MM.1S (cell line): ENCODE measurements at regions not wholly inside any gene's neighbourhood (a gene's known extent, or its start where the extent isn't known, plus 50 kb on each side); places are given as distances from the start of the nearest gene placed in this dataset.

Experiments
- DNase-seq: peaks from one replicate; pipeline ENCODE4 v3.0.0-alpha.2; 2015
- H2AFZ ChIP-seq: fragments of 300-600 bp; sonication (generic); 2 replicates; pipeline ENCODE4 v1.6.0; 2016; ENCODE audit warnings: antibody characterized with exemption, low read length
- H3F3A ChIP-seq: fragments of 300-600 bp; sonication (generic); 2 replicates; pipeline ENCODE4 v1.6.1; 2016; ENCODE audit warnings: mild to moderate bottlenecking, antibody characterized with exemption, low read length, moderate library complexity, mixed read lengths; ENCODE audit not compliant: insufficient read depth
- H3K27ac ChIP-seq: fragments of 300-600 bp; sonication (generic); 2 replicates; pipeline ENCODE4 v1.5.1; 2016; ENCODE audit warnings: mild to moderate bottlenecking, low read length
- H3K27me3 ChIP-seq: fragments of 300-600 bp; sonication (generic); replicated peaks from 2 replicates; pipeline ENCODE4 v1.6.0; 2016; ENCODE audit warnings: low read length; ENCODE audit not compliant: insufficient read depth
- H3K36me3 ChIP-seq: fragments of 300-600 bp; sonication (generic); replicated peaks from 2 replicates; pipeline ENCODE4 v1.6.1; 2016; ENCODE audit warnings: mild to moderate bottlenecking, low read length, mixed read lengths; ENCODE audit not compliant: insufficient read depth
- H3K4me1 ChIP-seq: fragments of 300-600 bp; sonication (generic); 2 replicates; pipeline ENCODE4 v1.6.1; 2016; ENCODE audit warnings: low read length, mixed read lengths
- H3K4me2 ChIP-seq: fragments of 300-600 bp; sonication (generic); 2 replicates; pipeline ENCODE4 v1.6.0; 2016; ENCODE audit warnings: low read depth, low read length
- H3K4me3 ChIP-seq: fragments of 300-600 bp; sonication (generic); 2 replicates; pipeline ENCODE4 v1.5.1; 2016; ENCODE audit warnings: low read length, mixed read lengths
- H3K79me2 ChIP-seq: fragments of 300-600 bp; sonication (generic); 2 replicates; pipeline ENCODE4 v1.6.1; 2016; ENCODE audit warnings: mixed run types, low read length, mixed read lengths
- H3K9ac ChIP-seq: fragments of 300-600 bp; sonication (generic); 2 replicates; pipeline ENCODE4 v1.6.1; 2016; ENCODE audit warnings: low read length, mixed read lengths
- H3K9me2 ChIP-seq: fragments of 300-600 bp; sonication (generic); replicated peaks from 2 replicates; pipeline ENCODE4 v1.6.1; 2016; ENCODE audit warnings: mild to moderate bottlenecking, low read length, mixed read lengths; ENCODE audit not compliant: insufficient read depth
- H3K9me3 ChIP-seq: fragments of 300-600 bp; sonication (generic); replicated peaks from 2 replicates; pipeline ENCODE4 v1.6.1; 2016; ENCODE audit warnings: mild to moderate bottlenecking, low read length, mixed read lengths; ENCODE audit not compliant: insufficient read depth
- H4K20me1 ChIP-seq: fragments of 300-600 bp; sonication (generic); 2 replicates; pipeline ENCODE4 v1.6.1; 2016; ENCODE audit warnings: mild to moderate bottlenecking, low read length, moderate library complexity, mixed read lengths; ENCODE audit not compliant: insufficient read depth
- EZH2 ChIP-seq: fragments of 300-600 bp; sonication (generic); optimal IDR thresholded peaks from 2 replicates; pipeline ENCODE3; 2017; ENCODE audit warnings: low read depth, mild to moderate bottlenecking, antibody characterized with exemption, low read length, mixed read lengths
- EZH2phosphoT487 ChIP-seq: fragments of 300-600 bp; sonication (generic); IDR thresholded peaks from 2 replicates; pipeline ENCODE4 v1.6.1; 2018; ENCODE audit warnings: antibody characterized with exemption, low read length
- TF ChIP-seq, protein P1 (sequence below): fragments of 300-600 bp; sonication (generic); IDR thresholded peaks from 2 replicates; pipeline ENCODE4 v1.5.1; 2016; ENCODE audit warnings: antibody characterized with exemption, low read length, mixed read lengths

DNA sequence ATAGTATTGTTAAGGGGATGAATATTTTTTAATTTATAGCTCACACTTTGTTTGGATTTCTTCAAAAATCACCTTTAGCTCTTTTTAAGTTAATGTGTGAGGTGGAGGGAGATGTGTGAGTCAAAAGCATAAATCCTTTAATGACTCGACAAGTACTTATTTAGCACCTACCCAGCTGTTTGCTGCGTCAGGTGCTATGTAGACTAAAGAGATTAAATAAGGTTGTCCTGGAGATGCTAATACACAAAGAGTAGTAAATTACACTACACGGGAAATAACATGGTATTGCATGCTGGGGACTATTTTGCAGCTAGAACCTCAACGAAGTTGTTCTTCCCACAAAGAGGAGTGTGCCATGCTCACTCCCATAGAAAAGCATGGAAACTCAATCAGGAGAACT, 583.3 kb upstream of the TENM4 start:
- TF ChIP-seq, protein P1, sequence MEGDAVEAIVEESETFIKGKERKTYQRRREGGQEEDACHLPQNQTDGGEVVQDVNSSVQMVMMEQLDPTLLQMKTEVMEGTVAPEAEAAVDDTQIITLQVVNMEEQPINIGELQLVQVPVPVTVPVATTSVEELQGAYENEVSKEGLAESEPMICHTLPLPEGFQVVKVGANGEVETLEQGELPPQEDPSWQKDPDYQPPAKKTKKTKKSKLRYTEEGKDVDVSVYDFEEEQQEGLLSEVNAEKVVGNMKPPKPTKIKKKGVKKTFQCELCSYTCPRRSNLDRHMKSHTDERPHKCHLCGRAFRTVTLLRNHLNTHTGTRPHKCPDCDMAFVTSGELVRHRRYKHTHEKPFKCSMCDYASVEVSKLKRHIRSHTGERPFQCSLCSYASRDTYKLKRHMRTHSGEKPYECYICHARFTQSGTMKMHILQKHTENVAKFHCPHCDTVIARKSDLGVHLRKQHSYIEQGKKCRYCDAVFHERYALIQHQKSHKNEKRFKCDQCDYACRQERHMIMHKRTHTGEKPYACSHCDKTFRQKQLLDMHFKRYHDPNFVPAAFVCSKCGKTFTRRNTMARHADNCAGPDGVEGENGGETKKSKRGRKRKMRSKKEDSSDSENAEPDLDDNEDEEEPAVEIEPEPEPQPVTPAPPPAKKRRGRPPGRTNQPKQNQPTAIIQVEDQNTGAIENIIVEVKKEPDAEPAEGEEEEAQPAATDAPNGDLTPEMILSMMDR: no peak
- no peak for TF ChIP-seq EZH2
- H3K27me3 ChIP-seq: no peaks in the 10 kb centered on the region
- no peak overlapping the region for H3K4me3 ChIP-seq
- H4K20me1 ChIP-seq: no peaks in the 10 kb centered on the region
- H3F3A ChIP-seq: no peaks in the 10 kb centered on the region
- no peak overlapping the region for H2AFZ ChIP-seq
- H3K27ac ChIP-seq: no peak overlapping the region
- DNase-seq: no peak
- no peaks in the 10 kb centered on the region for H3K79me2 ChIP-seq
- no peak overlapping the region for H3K9ac ChIP-seq
- no peaks in the 10 kb centered on the region for H3K36me3 ChIP-seq
- no peaks in the 10 kb centered on the region for H3K4me1 ChIP-seq
- H3K4me2 ChIP-seq: no peak overlapping the region
- no peaks in the 10 kb centered on the region for H3K9me2 ChIP-seq
- H3K9me3 ChIP-seq: no peaks in the 10 kb centered on the region

DNA sequence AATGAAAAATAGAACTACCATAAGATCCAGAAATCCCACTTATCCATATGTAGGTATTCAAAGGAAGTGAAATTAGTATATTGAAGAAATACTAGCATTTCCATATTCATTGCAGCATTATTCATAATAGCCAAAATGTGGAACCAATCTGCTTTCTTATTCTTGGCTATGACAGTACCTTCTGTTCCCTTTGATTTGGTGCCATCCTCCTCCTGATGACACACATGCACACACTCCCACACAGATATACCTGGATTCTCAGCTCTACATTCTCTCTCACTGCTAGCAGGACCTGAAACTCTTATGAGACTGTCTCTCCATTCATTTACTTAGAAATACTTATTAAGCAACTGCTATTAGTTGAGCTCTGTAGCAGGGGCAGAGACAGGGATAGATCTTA, 582.6 kb upstream of the TENM4 start:
- Histone ChIP-seq H3K4me3 (no peak overlapping the region), H2AFZ (no peak overlapping the region), H3K9ac (no peak overlapping the region)

DNA sequence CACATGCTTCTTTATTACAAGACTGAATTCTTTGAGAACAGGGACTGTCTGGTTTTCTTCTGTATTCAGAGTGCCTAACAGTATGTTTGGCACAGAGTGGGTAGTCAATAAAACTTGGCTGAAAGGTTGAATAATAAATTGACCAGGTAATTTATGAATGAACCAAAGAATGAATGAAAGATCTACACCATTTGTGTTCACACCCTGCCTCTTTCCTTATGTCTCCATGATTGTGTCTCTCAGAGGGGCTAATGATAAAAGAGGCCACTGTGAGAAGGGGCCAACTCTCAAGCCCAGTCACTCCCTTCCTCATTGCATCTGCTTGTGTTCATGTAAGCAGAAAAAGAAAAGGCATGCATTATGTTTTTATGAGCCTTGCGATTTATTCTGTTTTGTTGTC, 569.7 kb upstream of the TENM4 start:
- no peak for DNase-seq
- Histone ChIP-seq H3K4me2 (no peak overlapping the region), H3K9me2 (no peaks in the 10 kb centered on the region), H3K9me3 (no peaks in the 10 kb centered on the region), H4K20me1 (no peaks in the 10 kb centered on the region), H3K27me3 (no peaks in the 10 kb centered on the region), H3K4me1 (no peaks in the 10 kb centered on the region), H3F3A (no peaks in the 10 kb centered on the region), H3K36me3 (no peaks in the 10 kb centered on the region), H3K4me3 (no peak overlapping the region), H2AFZ (no peak overlapping the region), H3K27ac (no peak overlapping the region), H3K9ac (no peak overlapping the region), H3K79me2 (no peaks in the 10 kb centered on the region)
- TF ChIP-seq, protein P1: no peak
- TF ChIP-seq EZH2 (no peak), EZH2phosphoT487 (no peak)

More for the DNA sequence above, 582.6 kb upstream of the TENM4 start:
- Histone ChIP-seq H3K27ac (no peak overlapping the region), H3K79me2 (no peaks in the 10 kb centered on the region), H3K36me3 (no peaks in the 10 kb centered on the region), H3K4me2 (no peak overlapping the region), H3K9me3 (no peaks in the 10 kb centered on the region), H3K9me2 (no peaks in the 10 kb centered on the region), H3F3A (no peaks in the 10 kb centered on the region), H3K27me3 (no peaks in the 10 kb centered on the region), H3K4me1 (no peaks in the 10 kb centered on the region), H4K20me1 (no peaks in the 10 kb centered on the region)
- DNase-seq: no peak
- TF ChIP-seq, protein P1: no peak
- no peak for TF ChIP-seq EZH2phosphoT487
- TF ChIP-seq EZH2: no peak
